GM12874 (cell line): ENCODE measurements at regions not wholly inside any gene's neighbourhood (a gene's known extent, or its start where the extent isn't known, plus 50 kb on each side); places are given as distances from the start of the nearest gene placed in this dataset.

Source experiments
- TF ChIP-seq, protein P1 (sequence below): IDR thresholded peaks from 2 replicates; pipeline ENCODE4 v1.5.1; 2011; ENCODE audit warnings: low read depth, mild to moderate bottlenecking, control low read depth, low read length, moderate library complexity; ENCODE audit not compliant: insufficient read depth

DNA sequence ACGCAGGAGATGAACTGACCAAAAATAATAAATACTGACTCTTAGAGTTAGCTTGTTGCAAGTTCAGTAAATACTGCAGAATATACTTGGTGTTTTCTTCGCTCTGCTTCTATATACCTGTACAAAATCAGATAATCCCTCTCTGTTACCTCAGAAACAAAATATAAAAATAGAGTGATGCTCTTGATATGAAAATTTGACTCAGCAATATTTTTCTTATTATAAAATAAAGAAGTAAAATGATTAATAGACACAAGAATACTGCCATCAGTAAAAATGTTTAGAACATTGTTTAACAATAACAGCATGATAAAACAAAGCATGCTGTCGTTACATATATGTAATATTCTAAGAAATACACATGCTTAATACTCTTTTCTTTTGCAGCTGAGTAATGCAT, 1366.9 kb upstream of the EYS start:
- TF ChIP-seq, protein P1, sequence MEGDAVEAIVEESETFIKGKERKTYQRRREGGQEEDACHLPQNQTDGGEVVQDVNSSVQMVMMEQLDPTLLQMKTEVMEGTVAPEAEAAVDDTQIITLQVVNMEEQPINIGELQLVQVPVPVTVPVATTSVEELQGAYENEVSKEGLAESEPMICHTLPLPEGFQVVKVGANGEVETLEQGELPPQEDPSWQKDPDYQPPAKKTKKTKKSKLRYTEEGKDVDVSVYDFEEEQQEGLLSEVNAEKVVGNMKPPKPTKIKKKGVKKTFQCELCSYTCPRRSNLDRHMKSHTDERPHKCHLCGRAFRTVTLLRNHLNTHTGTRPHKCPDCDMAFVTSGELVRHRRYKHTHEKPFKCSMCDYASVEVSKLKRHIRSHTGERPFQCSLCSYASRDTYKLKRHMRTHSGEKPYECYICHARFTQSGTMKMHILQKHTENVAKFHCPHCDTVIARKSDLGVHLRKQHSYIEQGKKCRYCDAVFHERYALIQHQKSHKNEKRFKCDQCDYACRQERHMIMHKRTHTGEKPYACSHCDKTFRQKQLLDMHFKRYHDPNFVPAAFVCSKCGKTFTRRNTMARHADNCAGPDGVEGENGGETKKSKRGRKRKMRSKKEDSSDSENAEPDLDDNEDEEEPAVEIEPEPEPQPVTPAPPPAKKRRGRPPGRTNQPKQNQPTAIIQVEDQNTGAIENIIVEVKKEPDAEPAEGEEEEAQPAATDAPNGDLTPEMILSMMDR = no peak

DNA sequence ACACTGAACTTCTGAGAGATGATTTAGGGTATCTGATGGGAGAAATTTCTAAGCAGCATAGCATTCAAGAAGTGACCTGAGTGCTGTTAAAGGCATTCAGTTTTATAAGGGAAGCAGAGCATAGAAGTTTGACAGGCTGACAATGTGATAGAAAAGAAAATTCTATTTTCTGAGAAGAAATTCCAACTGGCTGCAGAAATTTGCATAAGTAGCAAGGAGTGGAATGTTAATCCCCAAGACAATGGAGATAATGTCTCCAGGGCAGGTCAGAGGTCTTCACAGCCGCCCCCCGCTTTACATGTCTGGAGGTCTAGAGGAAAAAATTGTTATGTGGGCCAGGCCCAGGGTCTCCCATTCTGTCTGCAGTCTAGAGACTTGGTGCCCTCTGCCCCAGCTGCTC, 1361.8 kb upstream of the EYS start:
- TF ChIP-seq, protein P1 = no peak

DNA sequence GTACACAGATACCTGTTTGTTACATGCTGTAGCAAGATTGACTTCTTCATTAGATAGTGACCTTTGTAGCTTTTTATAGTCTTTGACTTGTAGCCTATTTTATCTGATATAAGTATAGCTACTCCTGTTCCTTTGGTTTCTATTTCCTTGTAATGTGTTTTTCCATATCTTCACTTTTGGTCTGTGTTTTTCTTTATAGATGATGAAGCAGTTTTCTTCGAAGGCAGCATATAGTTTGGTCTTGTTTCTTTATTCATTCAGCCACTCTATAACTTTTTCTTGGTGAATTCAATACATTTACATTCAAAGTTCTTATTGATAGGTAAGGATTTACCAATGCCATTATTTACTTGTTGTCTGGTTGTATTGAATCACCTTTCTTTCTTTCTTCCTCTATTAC, 1357.3 kb upstream of the EYS start:
- TF ChIP-seq, protein P1 = no peak

DNA sequence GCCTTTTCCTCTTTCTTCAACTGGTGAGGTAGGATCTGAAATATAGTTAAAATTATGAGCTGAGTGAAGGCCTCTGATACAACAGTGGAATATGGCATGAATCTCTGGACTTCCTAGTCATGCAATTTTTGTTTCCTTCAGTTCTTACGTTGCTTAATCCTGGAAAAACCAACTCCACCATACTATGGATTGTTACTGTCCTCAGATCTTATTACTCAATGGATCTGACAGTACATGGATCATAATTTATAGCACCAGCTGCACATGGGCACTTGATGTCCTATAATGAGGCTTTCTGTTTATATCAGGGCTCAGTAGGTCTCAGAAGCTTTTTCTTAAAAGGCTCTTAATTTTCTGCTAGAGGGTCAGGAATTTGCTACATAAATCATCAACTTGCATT, 1341.0 kb upstream of the EYS start:
- TF ChIP-seq, protein P1 = no peak

DNA sequence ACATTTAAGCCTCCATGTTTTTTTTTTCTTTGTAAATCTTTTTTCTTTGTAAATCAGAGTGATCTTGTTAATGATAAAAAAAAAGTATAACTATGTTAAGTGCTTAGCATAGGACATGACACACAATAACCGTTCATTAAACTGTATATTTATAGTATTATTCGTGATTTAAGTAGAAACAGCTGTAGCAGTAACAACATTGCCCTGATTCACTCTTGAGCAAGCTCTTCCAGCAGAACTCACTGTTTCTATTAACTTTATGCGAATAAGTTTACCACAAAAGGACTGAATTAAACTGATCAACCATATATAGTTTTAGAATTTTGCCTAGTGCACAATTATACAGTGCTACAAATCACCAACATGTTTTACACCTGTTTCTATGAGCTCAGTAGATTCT, 1338.0 kb upstream of the EYS start:
- TF ChIP-seq, protein P1 = no peak

DNA sequence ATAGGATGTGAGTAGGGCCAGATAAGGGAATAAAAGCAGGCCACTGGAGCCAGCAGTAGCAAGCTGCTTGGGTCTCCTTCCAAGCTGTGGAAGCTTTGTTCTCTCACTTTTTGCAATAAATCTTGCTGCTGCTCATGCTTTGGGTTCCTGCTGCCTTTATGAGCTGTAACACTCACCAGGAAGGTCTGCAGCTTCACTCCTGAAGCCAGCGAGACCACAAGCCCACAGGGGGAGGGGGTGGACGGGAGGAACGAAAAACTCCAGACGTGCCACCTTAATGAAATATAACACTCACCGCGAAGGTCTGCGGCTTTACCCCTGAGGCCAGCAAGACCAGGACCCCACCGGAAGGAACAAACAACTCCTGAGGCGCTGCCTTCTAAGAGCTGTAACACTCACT, 1324.4 kb upstream of the EYS start:
- TF ChIP-seq, protein P1 = no peak

DNA sequence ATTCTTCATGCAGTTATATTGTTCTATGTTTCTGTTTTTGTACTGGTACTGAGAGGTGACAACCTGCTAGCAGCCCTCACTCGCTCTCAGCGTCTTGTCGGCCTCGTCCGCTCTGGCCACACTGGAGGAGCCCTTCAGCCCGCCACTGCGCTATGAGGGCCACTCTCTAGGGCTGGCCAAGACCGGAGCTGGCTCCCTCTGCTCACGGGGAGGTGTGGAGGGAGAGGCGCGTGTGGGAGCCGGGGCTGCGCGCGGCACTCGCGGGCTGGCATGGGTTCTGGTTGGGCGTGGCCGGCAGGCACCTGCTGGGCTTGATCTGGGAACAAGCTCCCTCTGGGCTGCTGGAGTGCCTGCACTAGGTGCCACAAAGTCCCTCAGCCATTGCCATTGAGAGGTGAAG, 1323.8 kb upstream of the EYS start:
- TF ChIP-seq, protein P1 = no peak
